ENCODE measurements at regions not wholly inside any gene's neighbourhood (a gene's known extent, or its start where the extent isn't known, plus 50 kb on each side); places are given as distances from the start of the nearest gene placed in this dataset.

DNA sequence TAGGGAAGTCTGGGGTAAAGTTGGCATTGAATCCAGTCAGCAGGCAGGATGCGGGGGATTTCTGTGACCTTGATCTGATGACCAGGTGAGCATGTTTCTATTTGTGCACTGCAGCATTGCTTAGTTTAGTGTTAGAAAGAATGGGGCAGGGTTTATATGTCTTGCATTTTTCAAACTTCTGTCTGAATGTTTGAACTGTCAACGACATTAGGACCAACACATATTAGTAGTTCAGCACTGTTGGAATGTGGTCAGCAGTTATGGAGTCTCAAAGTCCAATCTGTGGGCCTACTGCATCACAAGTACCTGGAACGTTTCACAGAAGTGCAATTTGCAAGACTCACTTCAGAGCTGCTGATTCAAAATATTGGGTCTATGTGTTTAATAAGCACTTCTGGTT, 276.6 kb upstream of the BMP2 start:
- Histone ChIP-seq H3K4me1 (ENCODE audit: control insufficient read depth, insufficient read depth, low read length) (no peaks in the 10 kb centered on the region), H3K27ac (ENCODE audit: extremely low read depth, low read depth, low read length) (no peak overlapping the region), H3K4me3 (ENCODE audit: low read depth, low read length) (no peak overlapping the region), H3K9me3 (ENCODE audit: control insufficient read depth, insufficient read depth, low read depth, low read length) (no peaks in the 10 kb centered on the region), H3K36me3 (ENCODE audit: control insufficient read depth in 2 of 2, insufficient read depth in 1 of 2, low read length in 2 of 2) (no peaks in the 10 kb centered on the region)
- CTCF ChIA-PET, result interaction anchor here (0.6 kb wide), 1 partner anchor 671 kb away, joined by 4 read pairs; no protein-coding TSS in a partner anchor
- POLR2A ChIA-PET, result no interaction called here
- TF ChIP-seq ZSCAN18 (tag by site-specific recombination; IDR thresholded peaks at IDR 0.05) (no peak), ZNF292 (tag by site-specific recombination; IDR thresholded peaks at IDR 0.05; ENCODE audit: borderline replicate concordance, low read depth) (no peak), ZNF843 (tag by site-specific recombination; IDR thresholded peaks at IDR 0.05) (no peak), ZNF692 (tag by site-specific recombination; IDR thresholded peaks at IDR 0.05) (no peak), GLI4 (tag by site-specific recombination; IDR thresholded peaks at IDR 0.05) (no peak)

- H3K4me3 ChIP-seq (ENCODE audit: low read depth, low read length), result no peak overlapping the region
Observed at GRCh38 chr20:6489361-6490171, 277.9 kb upstream of the BMP2 start.

DNA sequence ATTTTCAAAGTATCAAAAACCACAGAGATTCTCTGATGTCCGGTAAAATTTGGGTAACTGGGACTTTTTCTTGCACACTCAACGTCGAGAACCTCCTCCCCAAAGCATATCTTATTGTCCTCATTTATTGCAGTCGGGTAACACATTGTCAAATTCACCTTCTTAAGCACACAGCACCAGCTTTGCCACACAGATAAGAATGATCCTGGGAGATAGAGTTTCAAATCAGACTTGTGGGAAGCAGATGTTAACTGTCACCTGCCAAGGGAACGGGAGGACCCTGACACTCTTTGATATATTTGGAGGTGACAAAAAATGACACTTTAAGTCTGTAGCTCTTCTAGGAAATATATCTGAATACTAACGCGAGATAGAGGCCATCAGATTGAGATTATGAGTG, 282.1 kb upstream of the BMP2 start:
- H3K4me3 ChIP-seq (ENCODE audit: low read depth, low read length), result no peak overlapping the region
- POLR2A ChIA-PET, result no interaction called here
- TF ChIP-seq GFI1B (tag by site-specific recombination; IDR thresholded peaks at IDR 0.05) (no peak), EGR2 (tag by site-specific recombination; IDR thresholded peaks at IDR 0.05; ENCODE audit: low read depth) (no peak), ZNF16 (tag by site-specific recombination; IDR thresholded peaks at IDR 0.05; ENCODE audit: low read depth) (no peak)
- TF ChIP-seq, protein P1, sequence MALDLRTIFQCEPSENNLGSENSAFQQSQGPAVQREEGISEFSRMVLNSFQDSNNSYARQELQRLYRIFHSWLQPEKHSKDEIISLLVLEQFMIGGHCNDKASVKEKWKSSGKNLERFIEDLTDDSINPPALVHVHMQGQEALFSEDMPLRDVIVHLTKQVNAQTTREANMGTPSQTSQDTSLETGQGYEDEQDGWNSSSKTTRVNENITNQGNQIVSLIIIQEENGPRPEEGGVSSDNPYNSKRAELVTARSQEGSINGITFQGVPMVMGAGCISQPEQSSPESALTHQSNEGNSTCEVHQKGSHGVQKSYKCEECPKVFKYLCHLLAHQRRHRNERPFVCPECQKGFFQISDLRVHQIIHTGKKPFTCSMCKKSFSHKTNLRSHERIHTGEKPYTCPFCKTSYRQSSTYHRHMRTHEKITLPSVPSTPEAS (tag by site-specific recombination; IDR thresholded peaks at IDR 0.05), result no peak
- H3K27ac ChIP-seq (ENCODE audit: extremely low read depth, low read depth, low read length), result no peak overlapping the region
- no peaks in the 10 kb centered on the region for H3K9me3 ChIP-seq (ENCODE audit: control insufficient read depth, insufficient read depth, low read depth, low read length)
- peaks cover 2% of the 10 kb centered on the region; the same call in 1 of the 2 replicates for H3K4me1 ChIP-seq (ENCODE audit: control insufficient read depth, insufficient read depth, low read length)
- H3K36me3 ChIP-seq (ENCODE audit: control insufficient read depth in 2 of 2, insufficient read depth in 1 of 2, low read length in 2 of 2), result no peaks in the 10 kb centered on the region
- CTCF ChIA-PET, result no interaction called here

More at GRCh38 chr20:6489361-6490171, 277.9 kb upstream of the BMP2 start:
- Histone ChIP-seq H3K4me1 (ENCODE audit: control insufficient read depth, insufficient read depth, low read length) (peaks cover 2% of the 10 kb centered on the region; the same call in 1 of the 2 replicates), H3K27ac (ENCODE audit: extremely low read depth, low read depth, low read length) (no peak overlapping the region), H3K36me3 (ENCODE audit: control insufficient read depth in 2 of 2, insufficient read depth in 1 of 2, low read length in 2 of 2) (no peaks in the 10 kb centered on the region), H3K9me3 (ENCODE audit: control insufficient read depth, insufficient read depth, low read depth, low read length) (no peaks in the 10 kb centered on the region)
- ChIA-PET CTCF (no interaction called here), POLR2A (no interaction called here)
- no peak for TF ChIP-seq KLF9 (tag by site-specific recombination; IDR thresholded peaks at IDR 0.05; ENCODE audit: low read depth)
- no peak for TF ChIP-seq ZNF132 (tag by site-specific recombination; IDR thresholded peaks at IDR 0.05; ENCODE audit: borderline replicate concordance)
- TF ChIP-seq ZBTB26 (tag by site-specific recombination; optimal IDR thresholded peaks at IDR 0.05), result no peak
- no peak for TF ChIP-seq ZNF621 (tag by site-specific recombination; IDR thresholded peaks at IDR 0.05)
- no peak for TF ChIP-seq ZNF19 (tag by site-specific recombination; IDR thresholded peaks at IDR 0.05; ENCODE audit: low read depth)
- no peak for TF ChIP-seq ZNF174 (tag by site-specific recombination; IDR thresholded peaks at IDR 0.05)
- no peak for TF ChIP-seq PRDM1 (tag by site-specific recombination; IDR thresholded peaks at IDR 0.05)
- no peak for TF ChIP-seq ZNF610 (tag by site-specific recombination; IDR thresholded peaks at IDR 0.05; ENCODE audit: borderline replicate concordance)
- no peak for TF ChIP-seq ZBTB1 (tag by site-specific recombination; IDR thresholded peaks at IDR 0.05)
- no peak for TF ChIP-seq ZNF211 (tag by site-specific recombination; IDR thresholded peaks at IDR 0.05; ENCODE audit: low read depth)
- no peak for TF ChIP-seq ZNF394 (tag by site-specific recombination; IDR thresholded peaks at IDR 0.05; ENCODE audit: borderline replicate concordance)
- TF ChIP-seq ZNF529 (tag by site-specific recombination; IDR thresholded peaks at IDR 0.05; ENCODE audit: insufficient replicate concordance), result no peak
